ENCODE measurements at regions not wholly inside any gene's neighbourhood (a gene's known extent, or its start where the extent isn't known, plus 50 kb on each side); places are given as distances from the start of the nearest gene placed in this dataset.
"Not testable (repeated sequence)": the region's sequence is repeated elsewhere in the genome, so short reads cannot be mapped to it uniquely, and the experiment has no call there.

GRCh38 chr18:10354890-10355289 is 99.5 kb upstream of the APCDD1 start:
- Histone ChIP-seq H3K27ac (ENCODE audit: poor library complexity, severe bottlenecking) (no peak overlapping the region), H3K36me3 (ENCODE audit: low read depth) (no peaks in the 10 kb centered on the region), H3K27me3 (ENCODE audit: insufficient read depth, poor library complexity, severe bottlenecking) (no peaks in the 10 kb centered on the region), H3K4me1 (ENCODE audit: insufficient read depth, poor library complexity, severe bottlenecking) (no peaks in the 10 kb centered on the region), H3K4me3 (ENCODE audit: severe bottlenecking) (no peak overlapping the region), H3K9me3 (ENCODE audit: severe bottlenecking) (no peaks in the 10 kb centered on the region)
- TF ChIP-seq CTCF (IDR thresholded peaks at IDR 0.05; ENCODE audit: poor library complexity, severe bottlenecking): no peak
- DNase-seq (ENCODE audit: low spot score): no peak
- no peak for ATAC-seq (ENCODE audit: low read depth)

- not testable (repeated sequence) for ATAC-seq (ENCODE audit: low read depth); H3K27me3 ChIP-seq (ENCODE audit: insufficient read depth, poor library complexity, severe bottlenecking); H3K9me3 ChIP-seq (ENCODE audit: severe bottlenecking); H3K36me3 ChIP-seq (ENCODE audit: low read depth); DNase-seq (ENCODE audit: low spot score); H3K27ac ChIP-seq (ENCODE audit: poor library complexity, severe bottlenecking); H3K4me1 ChIP-seq (ENCODE audit: insufficient read depth, poor library complexity, severe bottlenecking); H3K4me3 ChIP-seq (ENCODE audit: severe bottlenecking)
These were observed 97.4 kb upstream of the APCDD1 start for GRCh38 chr18:10356999-10357398.

GRCh38 chr18:10361660-10362059 is 92.8 kb upstream of the APCDD1 start:
- DNase-seq (ENCODE audit: low spot score): no peak
- no peaks in the 10 kb centered on the region for H3K27me3 ChIP-seq (ENCODE audit: insufficient read depth, poor library complexity, severe bottlenecking)
- ATAC-seq (ENCODE audit: low read depth): no peak
- H3K4me1 ChIP-seq (ENCODE audit: insufficient read depth, poor library complexity, severe bottlenecking): no peaks in the 10 kb centered on the region
- H3K4me3 ChIP-seq (ENCODE audit: severe bottlenecking): no peak overlapping the region
- H3K9me3 ChIP-seq (ENCODE audit: severe bottlenecking): peaks cover 4% of the 10 kb centered on the region
- no peak overlapping the region for H3K27ac ChIP-seq (ENCODE audit: poor library complexity, severe bottlenecking)
- TF ChIP-seq CTCF (IDR thresholded peaks at IDR 0.05; ENCODE audit: poor library complexity, severe bottlenecking): no peak
- H3K36me3 ChIP-seq (ENCODE audit: low read depth): no peaks in the 10 kb centered on the region

GRCh38 chr18:10365021-10365500 is 89.4 kb upstream of the APCDD1 start:
- ATAC-seq (ENCODE audit: low read depth) (no peak), DNase-seq (ENCODE audit: low spot score) (no peak)
- no peak for TF ChIP-seq CTCF (IDR thresholded peaks at IDR 0.05; ENCODE audit: poor library complexity, severe bottlenecking)
- Histone ChIP-seq H3K27ac (ENCODE audit: poor library complexity, severe bottlenecking) (no peak overlapping the region), H3K36me3 (ENCODE audit: low read depth) (no peaks in the 10 kb centered on the region), H3K4me3 (ENCODE audit: severe bottlenecking) (no peak overlapping the region), H3K9me3 (ENCODE audit: severe bottlenecking) (peaks cover 4% of the 10 kb centered on the region), H3K27me3 (ENCODE audit: insufficient read depth, poor library complexity, severe bottlenecking) (no peaks in the 10 kb centered on the region), H3K4me1 (ENCODE audit: insufficient read depth, poor library complexity, severe bottlenecking) (no peaks in the 10 kb centered on the region)

GRCh38 chr18:10365901-10366300 is 88.5 kb upstream of the APCDD1 start:
- Histone ChIP-seq H3K27me3 (ENCODE audit: insufficient read depth, poor library complexity, severe bottlenecking) (no peaks in the 10 kb centered on the region), H3K4me3 (ENCODE audit: severe bottlenecking) (no peak overlapping the region), H3K36me3 (ENCODE audit: low read depth) (no peaks in the 10 kb centered on the region), H3K4me1 (ENCODE audit: insufficient read depth, poor library complexity, severe bottlenecking) (no peaks in the 10 kb centered on the region), H3K27ac (ENCODE audit: poor library complexity, severe bottlenecking) (no peak overlapping the region), H3K9me3 (ENCODE audit: severe bottlenecking) (peaks cover 4% of the 10 kb centered on the region)
- TF ChIP-seq CTCF (IDR thresholded peaks at IDR 0.05; ENCODE audit: poor library complexity, severe bottlenecking): no peak
- no peak for ATAC-seq (ENCODE audit: low read depth)
- no peak for DNase-seq (ENCODE audit: low spot score)

Measured in RWPE2 (cell line).